DND-41 (cell line): ENCODE measurements at regions not wholly inside any gene's neighbourhood (a gene's known extent, or its start where the extent isn't known, plus 50 kb on each side); places are given as distances from the start of the nearest gene placed in this dataset.

ENCODE experiments used
- ATAC-seq: fragments of 200-7000 bp; cut with Tn5 transposase; 3 replicates; pipeline ENCODE4 v1.9.1; 2021; ENCODE audit warnings: low read depth; ENCODE audit not compliant: insufficient read depth
- DNase-seq: peaks from one replicate; pipeline ENCODE4 v3.0.0-alpha.2; 2020
- H2AFZ ChIP-seq: 2 replicates; pipeline ENCODE4 v1.6.0; 2012; ENCODE audit warnings: low read depth, low read length
- H3K27ac ChIP-seq: 2 replicates; pipeline ENCODE4 v1.5.1; 2012; ENCODE audit warnings: low read length, inconsistent platforms
- H3K27me3 ChIP-seq: fragments of 200-600 bp; sonication (generic); 2 replicates; pipeline ENCODE4 v1.6.0; 2012; ENCODE audit warnings: low read length, mild to moderate bottlenecking, inconsistent platforms; ENCODE audit not compliant: insufficient read depth, poor library complexity
- H3K36me3 ChIP-seq: 2 replicates; pipeline ENCODE4 v1.5.1; 2012; ENCODE audit warnings: low read length, inconsistent platforms; ENCODE audit not compliant: insufficient read depth
- H3K4me1 ChIP-seq: 2 replicates; pipeline ENCODE4 v1.5.1; 2012; ENCODE audit warnings: mild to moderate bottlenecking, low read length; ENCODE audit not compliant: insufficient read depth
- H3K4me2 ChIP-seq: 2 replicates; pipeline ENCODE4 v1.6.0; 2012; ENCODE audit warnings: mild to moderate bottlenecking, moderate library complexity, low read length, inconsistent platforms; ENCODE audit not compliant: insufficient read depth
- H3K4me3 ChIP-seq, 2 experiments: fragments of 200-600 bp in 1 of 2; shearing (Covaris generic) in 1 of 2; 2 replicates each; pipeline ENCODE4 v1.5.1; 2012 to 2016; ENCODE audit warnings: inconsistent platforms in 2 of 2, low read length in 2 of 2, mild to moderate bottlenecking in 2 of 2, low read depth in 1 of 2, moderate library complexity in 1 of 2
- H3K79me2 ChIP-seq: 2 replicates; pipeline ENCODE4 v1.6.0; 2012; ENCODE audit warnings: low read length, inconsistent platforms; ENCODE audit not compliant: insufficient read depth
- H3K9ac ChIP-seq: 2 replicates; pipeline ENCODE4 v1.6.0; 2012; ENCODE audit warnings: low read depth, mild to moderate bottlenecking, inconsistent platforms, low read length, moderate library complexity
- H3K9me3 ChIP-seq: 2 replicates; pipeline ENCODE4 v1.5.1; 2012; ENCODE audit warnings: low read length, moderate library complexity, mild to moderate bottlenecking, inconsistent platforms; ENCODE audit not compliant: insufficient read depth, severe bottlenecking
- H4K20me1 ChIP-seq: 2 replicates; pipeline ENCODE4 v1.6.0; 2012; ENCODE audit warnings: low read length; ENCODE audit not compliant: insufficient read depth
- EZH2 ChIP-seq: IDR thresholded peaks from 3 replicates; pipeline ENCODE4 v1.6.1; 2012; ENCODE audit warnings: borderline replicate concordance, low read depth, mild to moderate bottlenecking, moderate library complexity, low read length, inconsistent platforms; ENCODE audit not compliant: severe bottlenecking
- TF ChIP-seq, protein P1 (sequence below): IDR thresholded peaks from 2 replicates; pipeline ENCODE4 v1.5.1; 2012; ENCODE audit warnings: borderline replicate concordance, low read length, moderate library complexity, mild to moderate bottlenecking; ENCODE audit not compliant: poor library complexity, severe bottlenecking; ENCODE audit errors: extremely low read depth

DNA sequence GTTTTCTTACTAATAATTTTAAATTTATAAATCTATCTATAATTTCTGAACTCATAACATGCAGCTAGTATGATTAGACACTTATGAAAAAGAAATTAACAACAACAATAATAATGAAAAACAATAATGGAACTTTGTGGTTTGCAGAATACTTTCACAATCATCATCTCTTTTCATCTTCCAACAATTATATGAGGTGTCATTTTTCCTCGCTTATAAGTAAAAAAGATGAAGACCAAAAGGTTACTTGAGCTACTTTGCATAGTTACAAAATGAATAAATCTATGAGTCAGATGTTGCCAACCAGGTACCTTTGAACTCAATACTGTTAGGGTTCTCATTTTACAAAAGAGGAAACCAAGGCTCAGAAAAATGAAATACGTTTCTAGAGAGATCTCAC is 98.5 kb upstream of the ELOVL6 start:
- DNase-seq (no peak), ATAC-seq (no peak)
- no peak for TF ChIP-seq EZH2
- TF ChIP-seq, protein P1, sequence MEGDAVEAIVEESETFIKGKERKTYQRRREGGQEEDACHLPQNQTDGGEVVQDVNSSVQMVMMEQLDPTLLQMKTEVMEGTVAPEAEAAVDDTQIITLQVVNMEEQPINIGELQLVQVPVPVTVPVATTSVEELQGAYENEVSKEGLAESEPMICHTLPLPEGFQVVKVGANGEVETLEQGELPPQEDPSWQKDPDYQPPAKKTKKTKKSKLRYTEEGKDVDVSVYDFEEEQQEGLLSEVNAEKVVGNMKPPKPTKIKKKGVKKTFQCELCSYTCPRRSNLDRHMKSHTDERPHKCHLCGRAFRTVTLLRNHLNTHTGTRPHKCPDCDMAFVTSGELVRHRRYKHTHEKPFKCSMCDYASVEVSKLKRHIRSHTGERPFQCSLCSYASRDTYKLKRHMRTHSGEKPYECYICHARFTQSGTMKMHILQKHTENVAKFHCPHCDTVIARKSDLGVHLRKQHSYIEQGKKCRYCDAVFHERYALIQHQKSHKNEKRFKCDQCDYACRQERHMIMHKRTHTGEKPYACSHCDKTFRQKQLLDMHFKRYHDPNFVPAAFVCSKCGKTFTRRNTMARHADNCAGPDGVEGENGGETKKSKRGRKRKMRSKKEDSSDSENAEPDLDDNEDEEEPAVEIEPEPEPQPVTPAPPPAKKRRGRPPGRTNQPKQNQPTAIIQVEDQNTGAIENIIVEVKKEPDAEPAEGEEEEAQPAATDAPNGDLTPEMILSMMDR: no peak
- Histone ChIP-seq H3K36me3 (no peaks in the 10 kb centered on the region), H3K4me3 (no peak overlapping the region), H3K9ac (no peak overlapping the region), H3K27ac (no peak overlapping the region), H3K4me1 (no peaks in the 10 kb centered on the region), H3K79me2 (no peaks in the 10 kb centered on the region), H3K27me3 (no peaks in the 10 kb centered on the region), H3K4me2 (no peak overlapping the region), H4K20me1 (no peaks in the 10 kb centered on the region), H2AFZ (no peak overlapping the region), H3K9me3 (no peaks in the 10 kb centered on the region)

DNA sequence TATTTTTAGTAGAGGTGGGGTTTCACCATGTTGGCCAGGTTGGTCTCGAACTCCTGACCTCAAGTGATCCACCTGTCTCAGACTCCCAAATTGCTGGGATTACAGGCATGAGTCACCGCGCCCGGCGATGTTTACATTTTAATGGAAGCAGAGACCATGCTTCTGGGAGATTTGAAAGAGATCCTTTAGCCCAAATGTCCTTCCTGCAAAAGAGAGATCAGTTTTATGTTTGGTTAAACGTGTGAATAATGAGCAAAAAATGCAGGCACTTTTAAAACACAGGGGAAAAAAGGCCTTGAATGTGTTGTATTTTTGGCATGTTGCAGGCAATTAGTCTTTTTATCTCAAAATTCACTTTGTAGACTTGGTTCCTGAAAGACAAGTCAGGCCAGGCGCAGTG is 95.8 kb upstream of the ELOVL6 start:
- DNase-seq: no peak

GRCh38 chr4:110292994-110293744 is 94.8 kb upstream of the ELOVL6 start:
- no peaks in the 10 kb centered on the region for H3K4me1 ChIP-seq
- no peaks in the 10 kb centered on the region for H3K79me2 ChIP-seq
- TF ChIP-seq, protein P1: no peak
- TF ChIP-seq EZH2: no peak
- no peaks in the 10 kb centered on the region for H4K20me1 ChIP-seq
- no peak overlapping the region for H3K27ac ChIP-seq
- H3K4me3 ChIP-seq: no peak overlapping the region
- no peak overlapping the region for H2AFZ ChIP-seq
- H3K9me3 ChIP-seq: no peaks in the 10 kb centered on the region
- H3K27me3 ChIP-seq: no peaks in the 10 kb centered on the region
- H3K4me2 ChIP-seq: no peak overlapping the region
- no peak overlapping the region for H3K9ac ChIP-seq
- DNase-seq: no peak
- no peaks in the 10 kb centered on the region for H3K36me3 ChIP-seq
- no peak for ATAC-seq

More for the DNA sequence above, 95.8 kb upstream of the ELOVL6 start:
- TF ChIP-seq, protein P1: no peak
- no peak for TF ChIP-seq EZH2
- Histone ChIP-seq H3K27me3 (no peaks in the 10 kb centered on the region), H3K36me3 (no peaks in the 10 kb centered on the region), H3K4me1 (no peaks in the 10 kb centered on the region), H3K9me3 (no peaks in the 10 kb centered on the region), H3K4me2 (no peak overlapping the region), H4K20me1 (no peaks in the 10 kb centered on the region), H3K9ac (no peak overlapping the region), H3K27ac (no peak overlapping the region), H3K79me2 (no peaks in the 10 kb centered on the region), H3K4me3 (no peak overlapping the region), H2AFZ (no peak overlapping the region)
- ATAC-seq: no peak
